AG08396 (cell line): ENCODE measurements at regions not wholly inside any gene's neighbourhood (a gene's known extent, or its start where the extent isn't known, plus 50 kb on each side); places are given as distances from the start of the nearest gene placed in this dataset.

Experiments
- DNase-seq: peaks from one replicate; pipeline ENCODE4 v3.0.0; 2012; ENCODE audit warnings: low spot score, mixed read lengths

- DNase-seq = peak; percentile 48
These were observed 264.2 kb downstream of the NFKBIZ start for GRCh38 chr3:102113421-102114041.

- no peak for DNase-seq
These were observed 265.1 kb downstream of the NFKBIZ start for GRCh38 chr3:102114264-102114979.

- no peak for DNase-seq
These were observed 273.2 kb downstream of the NFKBIZ start for GRCh38 chr3:102122527-102122926.

GRCh38 chr3:102123590-102124190 is 274.4 kb downstream of the NFKBIZ start:
- no peak for DNase-seq

- peak; percentile 33 for DNase-seq
These were observed 275.0 kb downstream of the NFKBIZ start for GRCh38 chr3:102124282-102124681.

- no peak for DNase-seq
These were observed 275.4 kb downstream of the NFKBIZ start for GRCh38 chr3:102124704-102125103.

GRCh38 chr3:102125197-102125993 is 276.1 kb downstream of the NFKBIZ start:
- DNase-seq = no peak

GRCh38 chr3:102125994-102126368 is 276.7 kb downstream of the NFKBIZ start:
- DNase-seq = no peak

- DNase-seq = peak; percentile 26
These were observed 280.7 kb downstream of the NFKBIZ start for GRCh38 chr3:102129760-102130608.

GRCh38 chr3:102132370-102132769 is 283.1 kb downstream of the NFKBIZ start:
- no peak for DNase-seq

- DNase-seq = no peak
These were observed 284.1 kb downstream of the NFKBIZ start for GRCh38 chr3:102133376-102133775.

- no peak for DNase-seq
These were observed 286.0 kb downstream of the NFKBIZ start for GRCh38 chr3:102135316-102135715.

GRCh38 chr3:102136183-102136582 is 286.9 kb downstream of the NFKBIZ start:
- DNase-seq = no peak

GRCh38 chr3:102140116-102140515 is 290.8 kb downstream of the NFKBIZ start:
- DNase-seq = no peak

GRCh38 chr3:102141096-102141927 is 292.0 kb downstream of the NFKBIZ start:
- DNase-seq = no peak

- DNase-seq = no peak
These were observed 292.6 kb downstream of the NFKBIZ start for GRCh38 chr3:102141928-102142239.

- DNase-seq = no peak
These were observed 292.3 kb upstream of the ZPLD1 start for GRCh38 chr3:102142379-102143060.

- DNase-seq = no peak
These were observed 291.3 kb upstream of the ZPLD1 start for GRCh38 chr3:102143536-102143935.

GRCh38 chr3:102144063-102144462 is 290.8 kb upstream of the ZPLD1 start:
- no peak for DNase-seq

GRCh38 chr3:102148598-102149337 is 286.0 kb upstream of the ZPLD1 start:
- DNase-seq = no peak
